ENCODE measurements at regions not wholly inside any gene's neighbourhood (a gene's known extent, or its start where the extent isn't known, plus 50 kb on each side); places are given as distances from the start of the nearest gene placed in this dataset.

DNA sequence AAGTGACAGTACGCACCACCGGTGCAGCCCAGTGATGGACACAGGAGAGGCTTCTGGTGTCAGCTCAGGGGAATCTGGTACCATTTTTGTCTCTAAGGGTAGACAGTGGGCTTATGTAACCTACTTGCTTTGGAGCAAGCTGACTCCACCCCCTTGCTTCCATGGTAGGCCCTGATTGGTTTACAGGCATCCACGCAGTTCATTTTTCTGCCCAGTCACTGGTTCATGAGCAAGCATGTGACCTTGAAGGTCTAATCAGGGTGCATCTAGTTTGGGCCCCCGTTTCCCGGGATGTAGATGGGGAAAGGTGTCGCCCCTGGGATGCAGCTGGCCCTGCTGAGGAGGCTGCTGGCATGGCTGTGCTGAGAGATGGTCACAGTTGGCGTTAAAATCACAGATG lies 244.8 kb upstream of the KCNG1 start:
- H3K27me3 Mint-ChIP-seq (ENCODE audit: low read depth), result no peaks in the 10 kb centered on the region
- no peak for DNase-seq (ENCODE audit: low spot score)
- peaks cover 8% of the 10 kb centered on the region for H3K9me3 Mint-ChIP-seq (ENCODE audit: low read depth)
- TF ChIP-seq, protein P1, sequence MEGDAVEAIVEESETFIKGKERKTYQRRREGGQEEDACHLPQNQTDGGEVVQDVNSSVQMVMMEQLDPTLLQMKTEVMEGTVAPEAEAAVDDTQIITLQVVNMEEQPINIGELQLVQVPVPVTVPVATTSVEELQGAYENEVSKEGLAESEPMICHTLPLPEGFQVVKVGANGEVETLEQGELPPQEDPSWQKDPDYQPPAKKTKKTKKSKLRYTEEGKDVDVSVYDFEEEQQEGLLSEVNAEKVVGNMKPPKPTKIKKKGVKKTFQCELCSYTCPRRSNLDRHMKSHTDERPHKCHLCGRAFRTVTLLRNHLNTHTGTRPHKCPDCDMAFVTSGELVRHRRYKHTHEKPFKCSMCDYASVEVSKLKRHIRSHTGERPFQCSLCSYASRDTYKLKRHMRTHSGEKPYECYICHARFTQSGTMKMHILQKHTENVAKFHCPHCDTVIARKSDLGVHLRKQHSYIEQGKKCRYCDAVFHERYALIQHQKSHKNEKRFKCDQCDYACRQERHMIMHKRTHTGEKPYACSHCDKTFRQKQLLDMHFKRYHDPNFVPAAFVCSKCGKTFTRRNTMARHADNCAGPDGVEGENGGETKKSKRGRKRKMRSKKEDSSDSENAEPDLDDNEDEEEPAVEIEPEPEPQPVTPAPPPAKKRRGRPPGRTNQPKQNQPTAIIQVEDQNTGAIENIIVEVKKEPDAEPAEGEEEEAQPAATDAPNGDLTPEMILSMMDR (IDR thresholded peaks at IDR 0.05), result no peak
- H3K4me3 Mint-ChIP-seq (ENCODE audit: unreplicated experiment), result no peak overlapping the region
- peaks cover 5% of the 10 kb centered on the region for H3K4me1 Mint-ChIP-seq (ENCODE audit: low read depth)
- no peak overlapping the region for H3K27ac Mint-ChIP-seq (ENCODE audit: unreplicated experiment)
- peaks cover 2% of the 10 kb centered on the region for H3K36me3 Mint-ChIP-seq (ENCODE audit: low read depth)

DNA sequence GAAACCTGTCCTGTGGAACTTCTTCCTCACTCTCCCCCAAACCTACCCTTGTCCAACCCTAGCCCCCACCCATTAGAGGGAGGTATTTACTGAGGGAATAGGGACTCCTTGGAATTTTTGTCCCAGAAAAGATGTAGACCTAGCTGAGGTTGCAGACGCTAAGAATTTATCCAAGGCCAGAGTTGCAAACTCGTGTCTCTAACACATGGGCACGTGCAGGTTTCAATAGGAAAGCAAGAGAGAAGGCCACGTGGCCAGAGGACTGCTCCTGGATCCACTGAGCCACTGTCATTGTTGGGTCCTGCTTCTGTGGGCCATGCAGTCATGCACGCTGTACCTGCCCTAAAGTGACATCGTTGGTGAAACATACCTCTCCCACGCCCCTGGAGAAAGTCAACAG lies 243.4 kb upstream of the KCNG1 start:
- TF ChIP-seq, protein P1 (IDR thresholded peaks at IDR 0.05), result no peak
- DNase-seq (ENCODE audit: low spot score), result no peak
- Mint-ChIP-seq H3K4me1 (ENCODE audit: low read depth) (no peaks in the 10 kb centered on the region), H3K27ac (ENCODE audit: unreplicated experiment) (no peak overlapping the region), H3K27me3 (ENCODE audit: low read depth) (no peaks in the 10 kb centered on the region), H3K36me3 (ENCODE audit: low read depth) (peaks cover 2% of the 10 kb centered on the region), H3K9me3 (ENCODE audit: low read depth) (peaks cover 8% of the 10 kb centered on the region), H3K4me3 (ENCODE audit: unreplicated experiment) (no peak overlapping the region)

DNA sequence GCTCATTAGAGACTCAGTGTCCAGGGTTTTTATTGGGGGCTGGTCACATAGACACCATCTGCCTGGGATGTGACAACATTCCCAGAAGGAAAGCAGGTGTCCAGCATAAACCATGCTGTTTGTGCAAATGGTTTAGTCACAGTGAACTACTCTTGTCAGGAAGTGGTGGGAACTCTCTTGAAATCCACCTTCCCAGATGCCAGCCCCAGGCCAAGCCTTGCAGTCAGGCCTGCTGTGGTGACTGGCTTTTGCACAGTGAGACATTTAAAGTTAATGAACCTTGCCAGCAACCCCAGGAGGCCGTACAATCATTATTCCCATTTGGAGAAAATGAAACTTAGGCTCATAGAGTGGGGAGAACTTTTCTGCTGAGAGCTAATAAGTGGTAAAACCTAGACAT lies 242.5 kb upstream of the KCNG1 start:
- no peak overlapping the region for H3K4me3 Mint-ChIP-seq (ENCODE audit: unreplicated experiment)
- H3K27ac Mint-ChIP-seq (ENCODE audit: unreplicated experiment), result no peak overlapping the region
- no peaks in the 10 kb centered on the region for H3K27me3 Mint-ChIP-seq (ENCODE audit: low read depth)
- TF ChIP-seq, protein P1 (IDR thresholded peaks at IDR 0.05), result no peak
- H3K4me1 Mint-ChIP-seq (ENCODE audit: low read depth), result no peaks in the 10 kb centered on the region
- no peak for DNase-seq (ENCODE audit: low spot score)
- peaks cover 2% of the 10 kb centered on the region for H3K36me3 Mint-ChIP-seq (ENCODE audit: low read depth)
- peaks cover 5% of the 10 kb centered on the region for H3K9me3 Mint-ChIP-seq (ENCODE audit: low read depth)

DNA sequence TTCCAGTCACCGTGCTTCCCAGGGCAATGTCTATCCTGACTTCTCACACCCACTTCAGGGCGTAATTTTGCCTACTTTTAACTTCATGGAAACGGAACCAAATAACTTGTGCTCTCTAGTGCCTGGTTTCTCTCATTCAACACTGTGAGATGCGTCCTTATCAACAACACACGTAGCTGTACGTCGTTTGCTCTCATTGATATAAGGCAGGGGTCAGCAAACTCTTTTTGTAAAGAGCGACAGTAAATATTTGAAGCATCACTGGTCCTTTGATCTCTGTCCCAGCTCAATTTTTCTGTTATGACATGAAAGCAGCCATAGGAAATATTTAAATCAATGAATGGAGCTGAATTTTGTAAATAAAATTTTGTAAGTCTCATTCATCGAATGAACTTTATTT lies 239.3 kb upstream of the KCNG1 start:
- Mint-ChIP-seq H3K4me3 (ENCODE audit: unreplicated experiment) (no peak overlapping the region), H3K27ac (ENCODE audit: unreplicated experiment) (no peak overlapping the region), H3K4me1 (ENCODE audit: low read depth) (peaks cover 3% of the 10 kb centered on the region), H3K27me3 (ENCODE audit: low read depth) (peaks cover 2% of the 10 kb centered on the region), H3K9me3 (ENCODE audit: low read depth) (peaks cover 5% of the 10 kb centered on the region), H3K36me3 (ENCODE audit: low read depth) (no peaks in the 10 kb centered on the region)
- no peak for DNase-seq (ENCODE audit: low spot score)
- TF ChIP-seq, protein P1 (IDR thresholded peaks at IDR 0.05), result no peak

DNA sequence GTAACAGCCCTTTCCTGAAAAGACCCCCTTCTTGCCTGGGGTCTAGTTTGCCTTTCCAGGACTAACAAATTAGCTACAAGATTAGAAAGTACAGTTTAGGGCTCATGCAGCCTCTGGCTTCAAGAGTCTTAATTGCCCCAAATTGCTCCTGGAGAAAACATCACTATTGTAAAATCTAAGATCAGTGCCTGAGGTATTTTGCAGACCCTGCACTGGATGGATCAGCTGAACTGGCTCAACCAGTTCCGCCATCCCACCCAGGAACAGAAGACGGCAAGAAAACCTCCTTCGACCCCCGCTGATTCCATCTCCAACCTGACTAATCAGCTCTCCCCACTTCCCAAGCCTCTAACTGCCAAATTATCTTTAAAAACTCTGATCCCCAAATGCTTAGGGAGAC lies 236.5 kb upstream of the KCNG1 start:
- no peak for DNase-seq (ENCODE audit: low spot score)
- Mint-ChIP-seq H3K27ac (ENCODE audit: unreplicated experiment) (no peak overlapping the region), H3K36me3 (ENCODE audit: low read depth) (no peaks in the 10 kb centered on the region), H3K27me3 (ENCODE audit: low read depth) (peaks cover 12% of the 10 kb centered on the region), H3K4me3 (ENCODE audit: unreplicated experiment) (no peak overlapping the region), H3K4me1 (ENCODE audit: low read depth) (peaks cover 3% of the 10 kb centered on the region), H3K9me3 (ENCODE audit: low read depth) (no peaks in the 10 kb centered on the region)
- TF ChIP-seq, protein P1 (IDR thresholded peaks at IDR 0.05), result no peak

Measured in chondrocyte (in vitro differentiated cells).